Stomach (tissue), 8 donors: ENCODE measurements at regions not wholly inside any gene's neighbourhood (a gene's known extent, or its start where the extent isn't known, plus 50 kb on each side); places are given as distances from the start of the nearest gene placed in this dataset.

Experiments
- DNase-seq, 2 donors: peaks; one replicate each; pipeline versions ENCODE4 v3.0.0 to v3.0.0-alpha.2; 2013 to 2019
- H3K27ac ChIP-seq, 5 donors: fragments of 200-600 bp in 4 of 5; sonication (generic) in 4 of 5; one replicate each; pipeline ENCODE4 v1.5.1; 2013 to 2019; ENCODE audit warnings: mild to moderate bottlenecking in 1 of 5, moderate library complexity in 1 of 5
- H3K27me3 ChIP-seq, 3 donors: fragments of 200-600 bp; sonication (generic); one replicate each; pipeline ENCODE4 v1.5.1; 2017 to 2019; ENCODE audit warnings: mixed run types in 1 of 3
- H3K36me3 ChIP-seq, 4 donors: fragments of 200-600 bp; sonication (generic); 1 replicate in 3 of 4; 2 replicates in 1 of 4; pipeline ENCODE4 v1.5.1; 2016 to 2019
- H3K4me1 ChIP-seq, 4 donors: fragments of 200-600 bp; sonication (generic); one replicate each; pipeline ENCODE4 v1.5.1; 2016 to 2019
- H3K4me3 ChIP-seq, 4 donors: fragments of 200-600 bp; sonication (generic) in 3 of 4; one replicate each; pipeline ENCODE4 v1.5.1; 2016 to 2019; ENCODE audit warnings: mild to moderate bottlenecking in 1 of 4
- H3K9me3 ChIP-seq, 4 donors: fragments of 200-600 bp; sonication (generic); one replicate each; pipeline ENCODE4 v1.5.1; 2016 to 2019
- EP300 ChIP-seq: sonication (generic); formaldehyde crosslinking; IDR thresholded peaks from one replicate; pipeline ENCODE4 v1.6.1; 2017; ENCODE audit warnings: antibody characterized with exemption
- POLR2A ChIP-seq, 4 donors: fragments of 450-650 bp; IDR thresholded peaks; one replicate each; pipeline ENCODE4 v1.6.1; 2016; ENCODE audit warnings: antibody characterized with exemption in 4 of 4, control low read depth in 2 of 4, mild to moderate bottlenecking in 1 of 4, moderate library complexity in 1 of 4
- POLR2AphosphoS5 ChIP-seq, 3 donors: sonication (generic); formaldehyde crosslinking; IDR thresholded peaks; one replicate each; pipeline ENCODE4 v1.6.1; 2016; ENCODE audit warnings: antibody characterized with exemption in 3 of 3
- WGBS, 5 donors: extraction: QIAGEN DNeasy Blood & Tissue Kit in 3 of 5; methylation state at CpG; one replicate each; pipeline versions ENCODE4 v1.1.5 to v1.1.7; 2013 to 2018; 5-methylcytosine and 5-hydroxymethylcytosine counted together
- intact Hi-C: fragments of 100-400 bp; cut with DNase I; formaldehyde crosslinking; loops from one replicate; pipeline ENCODE4 v1.15.1; 2023; ENCODE audit warnings: low total_unique reads
- TF ChIP-seq, protein P1 (sequence below), 7 experiments: fragments of 450-650 bp in 4 of 7; fragments of 200-600 bp in 3 of 7; sonication (generic) in 3 of 7; IDR thresholded peaks; one replicate each; pipeline ENCODE4 v1.5.1; 2016 to 2019; ENCODE audit warnings: antibody characterized with exemption in 7 of 7, control low read depth in 2 of 7, mild to moderate bottlenecking in 1 of 7
- donor health status: healthy with polysubstance abuse.
- donor health status: Bipolar disorder and iron deficiency.
- donor health status: healthy.

DNA sequence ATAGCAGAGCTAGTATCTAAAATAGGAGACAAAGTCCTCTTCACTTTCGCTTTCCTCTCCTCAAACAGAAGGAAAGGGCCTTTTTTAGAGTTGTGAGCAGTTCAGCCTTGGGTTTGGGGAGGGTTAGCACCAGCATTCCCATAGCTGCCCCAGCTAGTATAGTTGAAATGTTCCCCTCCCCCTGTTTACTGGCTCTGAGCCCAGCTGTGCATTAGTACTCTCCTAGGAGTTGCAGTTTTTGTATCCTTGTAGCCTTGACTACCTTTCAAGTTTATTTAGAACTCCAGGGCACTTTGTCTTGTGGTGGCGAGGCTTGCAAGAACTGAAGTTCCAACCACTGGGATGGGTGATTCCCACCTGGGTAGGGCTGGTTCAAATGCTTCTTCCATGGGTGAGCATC lies 245.1 kb upstream of the NAALADL2 start:
- DNase-seq = peak in 1 of 2 donors; percentile 71
- Histone ChIP-seq H3K9me3 (no peaks in the 10 kb centered on the region), H3K27me3 (no peaks in the 10 kb centered on the region), H3K27ac (no peak overlapping the region), H3K36me3 (no peaks in the 10 kb centered on the region), H3K4me1 (peaks cover 0 to 14% (median 0%) of the 10 kb centered on the region in 4 donors), H3K4me3 (no peak overlapping the region)
- TF ChIP-seq EP300 = no peak
- no peak for TF ChIP-seq POLR2AphosphoS5 (IDR thresholded peaks at IDR 0.05)
- TF ChIP-seq, protein P1, sequence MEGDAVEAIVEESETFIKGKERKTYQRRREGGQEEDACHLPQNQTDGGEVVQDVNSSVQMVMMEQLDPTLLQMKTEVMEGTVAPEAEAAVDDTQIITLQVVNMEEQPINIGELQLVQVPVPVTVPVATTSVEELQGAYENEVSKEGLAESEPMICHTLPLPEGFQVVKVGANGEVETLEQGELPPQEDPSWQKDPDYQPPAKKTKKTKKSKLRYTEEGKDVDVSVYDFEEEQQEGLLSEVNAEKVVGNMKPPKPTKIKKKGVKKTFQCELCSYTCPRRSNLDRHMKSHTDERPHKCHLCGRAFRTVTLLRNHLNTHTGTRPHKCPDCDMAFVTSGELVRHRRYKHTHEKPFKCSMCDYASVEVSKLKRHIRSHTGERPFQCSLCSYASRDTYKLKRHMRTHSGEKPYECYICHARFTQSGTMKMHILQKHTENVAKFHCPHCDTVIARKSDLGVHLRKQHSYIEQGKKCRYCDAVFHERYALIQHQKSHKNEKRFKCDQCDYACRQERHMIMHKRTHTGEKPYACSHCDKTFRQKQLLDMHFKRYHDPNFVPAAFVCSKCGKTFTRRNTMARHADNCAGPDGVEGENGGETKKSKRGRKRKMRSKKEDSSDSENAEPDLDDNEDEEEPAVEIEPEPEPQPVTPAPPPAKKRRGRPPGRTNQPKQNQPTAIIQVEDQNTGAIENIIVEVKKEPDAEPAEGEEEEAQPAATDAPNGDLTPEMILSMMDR (IDR thresholded peaks at IDR 0.05) = no peak
- TF ChIP-seq POLR2A (IDR thresholded peaks at IDR 0.05) = no peak
- intact Hi-C loops = no loop called here
- WGBS, 5 donors = 64 to 84% (median 70%) methylated on average over 2 of the region's 2 CpGs

DNA sequence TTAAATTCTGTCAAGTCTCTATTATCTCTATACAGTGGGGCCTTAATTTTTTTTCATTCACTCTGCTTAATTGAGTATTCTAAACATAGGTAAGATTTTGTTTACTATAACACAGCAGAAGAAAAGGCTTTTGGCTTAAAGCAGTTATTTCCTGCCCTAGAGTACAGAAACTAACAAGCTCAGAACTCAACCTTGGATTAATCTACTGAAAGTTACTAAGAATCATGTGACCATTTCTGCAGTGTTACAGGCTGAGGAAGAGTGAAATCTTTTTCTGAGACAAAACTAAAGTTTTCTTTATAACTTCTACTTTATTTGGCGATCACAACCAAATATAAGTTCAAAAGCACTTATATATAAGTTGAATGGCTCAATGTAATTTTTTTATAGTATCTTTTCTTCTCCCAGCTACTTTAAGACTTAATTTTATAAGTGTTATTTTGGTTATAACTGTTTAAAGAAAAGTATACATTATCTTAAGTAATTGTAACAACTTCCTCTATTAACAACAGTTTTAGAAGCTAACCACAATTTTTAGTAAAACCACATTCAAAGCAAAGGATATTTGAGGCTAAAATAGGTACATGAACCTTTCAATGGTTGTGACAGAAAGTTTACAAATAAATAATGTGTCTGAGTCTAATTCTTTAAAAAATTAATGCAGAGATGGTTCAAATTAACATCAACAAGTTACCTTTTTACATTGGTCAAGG lies 240.6 kb upstream of the NAALADL2 start:
- Histone ChIP-seq H3K9me3 (no peaks in the 10 kb centered on the region), H3K4me3 (no peak overlapping the region), H3K27ac (no peak overlapping the region), H3K4me1 (peaks cover 0 to 14% (median 0%) of the 10 kb centered on the region in 4 donors), H3K36me3 (no peaks in the 10 kb centered on the region), H3K27me3 (no peaks in the 10 kb centered on the region)
- WGBS, 5 donors = 75 to 86% (median 82%) methylated on average over 1 of the region's 1 CpG
- TF ChIP-seq POLR2AphosphoS5 (IDR thresholded peaks at IDR 0.05) (no peak), EP300 (no peak), POLR2A (IDR thresholded peaks at IDR 0.05) (no peak)
- TF ChIP-seq, protein P1 (IDR thresholded peaks at IDR 0.05) = no peak
- intact Hi-C loops = no loop called here
- DNase-seq = no peak

DNA sequence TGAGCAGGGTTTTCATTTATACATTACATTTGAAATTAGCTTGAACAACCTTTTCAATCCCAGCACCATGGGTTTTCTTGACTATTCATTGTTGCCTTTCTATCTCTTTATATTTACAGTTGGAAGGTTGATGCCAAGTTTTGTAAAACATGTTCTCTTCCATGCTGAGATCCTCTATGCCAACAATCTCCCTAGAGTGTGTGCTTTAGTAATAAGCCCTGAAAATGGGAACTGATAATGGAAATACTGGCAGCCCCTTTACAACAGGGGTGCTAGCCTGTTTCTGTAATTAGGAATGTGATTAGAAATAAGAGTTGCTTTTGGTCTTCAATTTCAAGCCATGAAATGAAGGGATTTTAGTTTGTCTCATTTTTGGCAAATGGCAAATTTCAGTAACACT lies 239.9 kb upstream of the NAALADL2 start:
- Histone ChIP-seq H3K27ac (no peak overlapping the region), H3K4me1 (peaks cover 0 to 10% (median 0%) of the 10 kb centered on the region in 4 donors), H3K36me3 (no peaks in the 10 kb centered on the region), H3K9me3 (no peaks in the 10 kb centered on the region), H3K4me3 (no peak overlapping the region), H3K27me3 (no peaks in the 10 kb centered on the region)
- no peak for DNase-seq
- intact Hi-C loops = no loop called here
- no peak for TF ChIP-seq POLR2A (IDR thresholded peaks at IDR 0.05)
- TF ChIP-seq EP300 = no peak
- no peak for TF ChIP-seq POLR2AphosphoS5 (IDR thresholded peaks at IDR 0.05)

DNA sequence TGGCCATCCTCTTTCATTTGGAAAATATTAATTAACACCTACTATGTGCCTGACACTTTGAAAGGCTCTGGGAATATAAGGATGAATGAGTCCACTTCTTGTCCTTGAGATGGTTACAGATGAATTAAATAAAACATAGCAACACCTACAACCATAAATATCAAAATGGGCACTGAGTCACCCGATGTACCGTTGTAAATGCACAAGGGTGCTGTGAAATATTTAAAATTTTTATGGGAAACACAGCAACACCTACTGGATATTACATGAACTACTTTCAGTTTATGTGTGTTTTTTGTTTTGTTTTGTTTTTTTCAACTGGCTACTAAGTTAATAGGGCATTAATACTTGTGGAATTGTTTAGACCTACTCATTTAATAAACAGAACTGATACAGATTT lies 239.0 kb upstream of the NAALADL2 start:
- 45 to 80% (median 70%) methylated on average over 2 of the region's 2 CpGs for WGBS, 5 donors
- H3K9me3 ChIP-seq = no peaks in the 10 kb centered on the region
- DNase-seq = no peak
- H3K36me3 ChIP-seq = no peaks in the 10 kb centered on the region
- intact Hi-C loops = no loop called here
- H3K27ac ChIP-seq = no peak overlapping the region
- H3K27me3 ChIP-seq = no peaks in the 10 kb centered on the region
- TF ChIP-seq, protein P1 (IDR thresholded peaks at IDR 0.05) = no peak
- TF ChIP-seq POLR2A (IDR thresholded peaks at IDR 0.05) (no peak), EP300 (no peak), POLR2AphosphoS5 (IDR thresholded peaks at IDR 0.05) (no peak)
- H3K4me1 ChIP-seq = peaks cover 0 to 8% (median 0%) of the 10 kb centered on the region in 4 donors
- H3K4me3 ChIP-seq = no peak overlapping the region

DNA sequence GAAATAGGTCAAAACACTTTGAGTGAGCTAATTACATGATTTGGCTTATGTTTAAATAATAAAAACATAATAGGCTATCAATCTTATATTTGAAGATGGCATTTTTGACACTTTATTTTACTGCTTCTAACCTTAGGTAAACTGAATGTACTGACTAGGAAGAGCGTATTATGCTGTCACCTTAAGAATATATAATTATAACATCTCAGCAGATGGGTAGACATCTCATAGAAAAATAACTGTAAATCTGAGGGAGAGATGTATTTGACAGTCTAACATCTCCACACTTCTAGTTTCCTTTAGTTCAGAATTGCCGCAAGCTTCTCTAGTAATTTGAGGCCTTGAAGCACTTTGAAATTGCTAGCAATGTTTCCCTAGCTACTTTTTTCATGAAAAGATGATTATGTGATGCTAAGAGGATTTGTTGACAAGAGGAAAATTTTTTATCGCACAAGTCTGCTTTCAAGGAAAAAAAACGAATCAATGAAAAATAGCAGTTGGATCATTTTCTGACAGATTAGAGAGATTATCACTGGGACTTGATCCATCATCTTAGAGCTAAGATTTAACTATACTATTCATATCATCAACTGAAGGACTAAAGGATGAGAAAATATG lies 238.2 kb upstream of the NAALADL2 start:
- Histone ChIP-seq H3K9me3 (no peaks in the 10 kb centered on the region), H3K27ac (no peak overlapping the region), H3K4me1 (peaks cover 0 to 8% (median 0%) of the 10 kb centered on the region in 4 donors), H3K36me3 (no peaks in the 10 kb centered on the region), H3K27me3 (no peaks in the 10 kb centered on the region), H3K4me3 (no peak overlapping the region)
- WGBS, 5 donors = 82 to 94% (median 88%) methylated on average over 4 of the region's 4 CpGs
- no peak for DNase-seq
- no peak for TF ChIP-seq POLR2A (IDR thresholded peaks at IDR 0.05)
- no peak for TF ChIP-seq POLR2AphosphoS5 (IDR thresholded peaks at IDR 0.05)
- TF ChIP-seq EP300 = no peak
- TF ChIP-seq, protein P1 (IDR thresholded peaks at IDR 0.05) = no peak
- intact Hi-C loops = no loop called here
